Coronary artery (tissue), 2 donors: ENCODE measurements at regions not wholly inside any gene's neighbourhood (a gene's known extent, or its start where the extent isn't known, plus 50 kb on each side); places are given as distances from the start of the nearest gene placed in this dataset.
A peak's percentile ranks its signal among the peaks of the same experiment; 100 is the strongest.
"Not testable (repeated sequence)": the region's sequence is repeated elsewhere in the genome, so short reads cannot be mapped to it uniquely, and the experiment has no call there.

Source experiments
- DNase-seq: peaks from one replicate; pipeline ENCODE4 v3.0.0-alpha.2; 2017; ENCODE audit warnings: low spot score
- H3K27ac ChIP-seq, 2 donors: fragments of 200-600 bp; sonication (generic); one replicate each; pipeline ENCODE4 v1.5.1; 2016 to 2019
- H3K4me3 ChIP-seq: fragments of 200-600 bp; sonication (generic); 2 replicates; pipeline ENCODE4 v1.5.1; 2016; ENCODE audit warnings: mild to moderate bottlenecking, moderate library complexity
- CTCF ChIP-seq: fragments of 200-600 bp; sonication (generic); IDR thresholded peaks from one replicate; pipeline ENCODE4 v1.5.1; 2019; ENCODE audit warnings: antibody characterized with exemption

GRCh38 chrX:96551322-96551872 lies 133.2 kb upstream of the DIAPH2 start:
- no peak for TF ChIP-seq CTCF
- Histone ChIP-seq H3K4me3 (no peak overlapping the region), H3K27ac (no peak overlapping the region)
- no peak for DNase-seq

GRCh38 chrX:96556886-96557285 lies 127.8 kb upstream of the DIAPH2 start:
- Histone ChIP-seq H3K4me3 (no peak overlapping the region), H3K27ac (peak overlapping the region; percentile 36 to 51)
- no peak for TF ChIP-seq CTCF
- no peak for DNase-seq

GRCh38 chrX:96561129-96561528 lies 123.5 kb upstream of the DIAPH2 start:
- not testable (repeated sequence) for H3K27ac ChIP-seq, H3K4me3 ChIP-seq, DNase-seq

- H3K27ac ChIP-seq = peak overlapping the region in 1 of 2 donors; percentile 65
- TF ChIP-seq CTCF = no peak
- no peak overlapping the region for H3K4me3 ChIP-seq
- DNase-seq = no peak
These were observed 121.0 kb upstream of the DIAPH2 start for GRCh38 chrX:96563646-96564045.

- peak overlapping the region in 1 of 2 donors; percentile 31 for H3K27ac ChIP-seq
- no peak for TF ChIP-seq CTCF
- H3K4me3 ChIP-seq = no peak overlapping the region
- no peak for DNase-seq
These were observed 120.0 kb upstream of the DIAPH2 start for GRCh38 chrX:96564595-96564994.

GRCh38 chrX:96566878-96567277 lies 117.8 kb upstream of the DIAPH2 start:
- no peak for DNase-seq
- no peak overlapping the region for H3K4me3 ChIP-seq
- H3K27ac ChIP-seq = no peak overlapping the region
- TF ChIP-seq CTCF = no peak

GRCh38 chrX:96568071-96568470 lies 116.6 kb upstream of the DIAPH2 start:
- TF ChIP-seq CTCF = no peak
- no peak overlapping the region for H3K27ac ChIP-seq
- no peak overlapping the region for H3K4me3 ChIP-seq
- no peak for DNase-seq

- Histone ChIP-seq H3K4me3 (no peak overlapping the region), H3K27ac (no peak overlapping the region)
- no peak for TF ChIP-seq CTCF
- no peak for DNase-seq
These were observed 115.6 kb upstream of the DIAPH2 start for GRCh38 chrX:96569034-96569433.
